NCI-H1048 (cell line): ENCODE measurements at regions not wholly inside any gene's neighbourhood (a gene's known extent, or its start where the extent isn't known, plus 50 kb on each side); places are given as distances from the start of the nearest gene placed in this dataset.
"Not testable (repeated sequence)": the region's sequence is repeated elsewhere in the genome, so short reads cannot be mapped to it uniquely, and the experiment has no call there.

Experiments used
- DNase-seq: peaks from one replicate; lab custom pipeline; 2025; lab: John Stamatoyannopoulos, UW

DNA sequence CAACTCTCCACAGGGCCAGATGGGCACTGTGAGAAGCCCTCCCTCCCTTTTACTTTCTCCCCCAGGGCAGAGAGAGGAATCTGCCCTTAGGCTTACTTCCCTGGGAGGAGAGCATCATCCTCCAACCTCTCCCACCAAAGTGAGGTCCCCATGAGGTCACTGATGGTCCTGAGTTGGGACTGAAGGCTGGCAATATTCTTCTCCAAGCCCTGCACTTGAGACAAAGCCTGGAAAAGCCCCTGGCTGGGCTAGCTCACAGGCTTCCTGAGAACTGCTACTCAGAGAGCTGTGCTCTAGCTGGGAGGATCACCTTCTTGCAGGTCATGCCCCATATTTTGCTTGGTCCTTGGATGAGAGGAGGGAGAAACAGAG lies 110.0 kb upstream of the MEF2A start:
- no peak for DNase-seq

DNA sequence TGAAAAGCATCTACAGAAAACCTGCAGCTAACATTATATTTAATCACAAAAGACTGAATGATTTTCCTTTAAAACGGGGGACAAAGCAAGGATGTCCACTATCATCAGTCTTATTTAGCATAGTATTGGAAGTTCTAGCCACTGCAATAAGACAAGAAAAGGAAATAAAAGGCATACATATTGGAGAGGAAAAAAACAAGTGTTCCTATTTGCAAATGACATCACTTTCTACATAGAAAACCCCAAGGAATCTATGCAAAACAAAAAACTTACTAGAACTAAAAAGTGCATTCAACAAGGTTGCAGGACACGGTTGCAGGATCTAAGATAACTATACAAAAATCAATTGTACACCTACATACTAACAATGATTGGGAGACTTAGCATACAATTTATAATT lies 101.6 kb upstream of the MEF2A start:
- DNase-seq = no peak

DNA sequence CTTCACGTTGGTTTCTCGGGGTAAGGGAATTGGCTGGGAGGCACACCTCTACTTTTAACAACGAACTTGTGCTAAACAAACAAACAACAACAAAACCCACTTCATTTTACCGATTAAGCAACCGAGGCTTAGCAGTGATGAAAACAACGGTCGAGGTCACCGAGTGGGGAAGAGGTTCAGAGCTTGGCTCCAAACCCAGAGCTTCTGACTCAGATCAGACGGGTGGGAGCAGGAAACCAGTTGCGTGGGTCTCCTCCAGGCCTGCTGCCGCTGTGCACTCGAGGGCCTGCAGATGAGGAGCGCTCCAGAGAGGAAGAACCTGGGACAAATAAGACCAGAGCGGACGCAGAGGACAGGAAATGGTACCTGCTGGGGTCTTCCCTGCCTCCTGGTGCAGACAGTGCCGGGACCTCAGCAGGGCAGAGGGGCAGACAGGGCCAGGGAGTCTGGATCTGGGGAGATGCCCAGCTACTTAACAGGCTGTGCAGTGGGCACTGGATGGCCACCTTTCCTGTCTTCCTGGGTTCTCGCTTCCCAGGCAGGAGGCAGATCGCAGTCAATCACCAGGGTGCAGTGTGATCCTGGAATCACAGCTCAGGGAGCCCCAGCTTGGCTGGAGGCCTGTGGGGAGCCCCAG lies 99.0 kb upstream of the MEF2A start:
- DNase-seq = no peak

GRCh38 chr15:99467338-99467720 lies 98.5 kb upstream of the MEF2A start:
- DNase-seq = no peak

GRCh38 chr15:99467853-99468464 lies 97.8 kb upstream of the MEF2A start:
- no peak for DNase-seq

DNA sequence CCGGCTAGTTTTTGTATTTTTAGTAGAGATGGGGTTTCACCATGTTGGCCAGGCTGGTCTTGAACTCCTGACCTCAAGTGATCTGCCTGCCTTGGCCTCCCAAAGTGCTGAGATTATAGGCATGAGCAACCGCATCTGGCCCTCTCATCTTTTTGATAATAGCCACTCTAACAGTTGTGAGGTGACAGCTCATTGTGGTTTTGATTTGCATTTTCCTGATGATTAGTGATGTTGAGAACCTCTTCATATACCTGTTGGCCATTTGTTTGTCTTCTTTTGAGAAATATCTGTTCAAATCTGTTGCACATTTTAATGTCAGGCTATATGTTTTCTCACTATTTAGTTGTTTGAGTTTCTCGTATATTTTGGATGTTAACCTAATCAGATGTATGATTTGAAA lies 95.6 kb upstream of the MEF2A start:
- DNase-seq = not testable (repeated sequence)

DNA sequence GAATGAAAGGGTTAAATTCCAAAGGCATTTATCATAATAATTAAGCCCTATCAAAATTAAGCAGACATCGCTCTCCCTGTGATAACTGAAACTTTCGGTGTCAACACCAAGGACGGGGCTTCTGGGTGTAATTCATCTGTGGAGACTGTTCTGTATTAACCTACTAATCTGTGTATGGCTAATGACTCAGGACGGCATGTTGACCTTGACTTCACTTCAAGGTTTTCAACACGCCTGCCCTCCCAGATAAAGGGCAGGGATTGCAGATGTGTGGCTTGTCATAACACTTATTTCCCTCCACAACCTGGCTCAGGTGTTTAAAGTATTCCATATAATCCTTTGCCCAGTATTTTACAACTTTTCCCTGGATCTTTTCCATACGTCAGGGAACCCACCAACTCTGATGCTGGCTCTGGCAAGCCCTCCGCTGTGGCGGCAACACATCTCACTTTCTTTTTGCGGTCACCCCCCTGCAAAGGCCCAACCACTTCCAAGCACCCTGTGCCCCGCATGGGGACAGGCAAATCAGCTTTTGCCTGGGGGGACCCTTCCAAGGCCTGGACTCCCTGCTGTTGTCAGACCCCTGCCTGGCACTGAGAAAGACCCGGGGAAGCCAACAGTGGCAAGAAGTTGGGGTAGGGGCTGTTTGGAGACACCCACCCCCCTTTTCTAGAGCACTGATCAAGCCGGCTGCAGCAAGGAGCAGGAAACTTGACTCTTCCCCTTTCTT lies 93.2 kb upstream of the MEF2A start:
- DNase-seq = no peak

GRCh38 chr15:99473981-99474906 lies 91.5 kb upstream of the MEF2A start:
- DNase-seq = no peak

DNA sequence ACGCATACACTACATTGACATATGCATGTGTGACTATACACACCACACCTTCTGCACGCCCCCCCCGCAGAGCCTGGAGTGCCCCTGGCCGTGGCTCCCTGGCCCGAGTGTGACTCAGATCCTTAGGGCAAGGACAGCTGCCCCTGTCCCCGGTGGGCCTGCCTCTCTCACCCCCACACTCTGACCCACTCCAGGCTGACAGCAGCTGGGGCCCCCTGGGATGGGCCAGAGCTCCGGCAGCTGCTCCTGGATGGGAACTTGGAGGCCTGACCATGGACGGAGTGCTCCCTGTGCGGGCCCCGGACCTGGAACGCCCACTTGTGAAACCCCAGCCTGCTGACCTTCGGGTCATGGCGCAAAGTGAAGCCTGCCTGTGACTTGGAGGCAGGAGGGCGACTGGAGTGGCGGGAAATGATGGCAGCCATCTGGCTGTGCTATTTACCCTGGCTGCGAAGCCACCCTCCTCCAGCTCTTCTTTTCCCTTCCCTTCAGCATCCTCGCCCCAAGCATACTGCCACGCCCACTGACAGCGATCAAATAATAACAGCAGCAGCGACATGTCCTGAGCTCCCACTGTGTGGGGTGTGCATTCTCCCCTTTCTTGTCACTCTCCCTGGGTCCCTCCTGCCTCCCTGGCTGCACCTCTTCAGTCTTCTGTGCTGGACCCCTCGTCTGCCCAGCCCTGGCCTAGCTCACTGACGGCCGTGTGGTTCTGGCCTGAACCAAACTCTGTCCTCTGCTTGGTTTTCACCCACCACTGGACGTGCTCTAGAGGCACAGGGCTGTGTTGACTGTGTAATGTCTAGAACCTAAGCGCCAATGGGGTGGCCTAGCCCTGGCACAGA lies 90.7 kb upstream of the MEF2A start:
- DNase-seq = no peak

GRCh38 chr15:99475754-99476412 lies 89.9 kb upstream of the MEF2A start:
- DNase-seq = no peak

DNA sequence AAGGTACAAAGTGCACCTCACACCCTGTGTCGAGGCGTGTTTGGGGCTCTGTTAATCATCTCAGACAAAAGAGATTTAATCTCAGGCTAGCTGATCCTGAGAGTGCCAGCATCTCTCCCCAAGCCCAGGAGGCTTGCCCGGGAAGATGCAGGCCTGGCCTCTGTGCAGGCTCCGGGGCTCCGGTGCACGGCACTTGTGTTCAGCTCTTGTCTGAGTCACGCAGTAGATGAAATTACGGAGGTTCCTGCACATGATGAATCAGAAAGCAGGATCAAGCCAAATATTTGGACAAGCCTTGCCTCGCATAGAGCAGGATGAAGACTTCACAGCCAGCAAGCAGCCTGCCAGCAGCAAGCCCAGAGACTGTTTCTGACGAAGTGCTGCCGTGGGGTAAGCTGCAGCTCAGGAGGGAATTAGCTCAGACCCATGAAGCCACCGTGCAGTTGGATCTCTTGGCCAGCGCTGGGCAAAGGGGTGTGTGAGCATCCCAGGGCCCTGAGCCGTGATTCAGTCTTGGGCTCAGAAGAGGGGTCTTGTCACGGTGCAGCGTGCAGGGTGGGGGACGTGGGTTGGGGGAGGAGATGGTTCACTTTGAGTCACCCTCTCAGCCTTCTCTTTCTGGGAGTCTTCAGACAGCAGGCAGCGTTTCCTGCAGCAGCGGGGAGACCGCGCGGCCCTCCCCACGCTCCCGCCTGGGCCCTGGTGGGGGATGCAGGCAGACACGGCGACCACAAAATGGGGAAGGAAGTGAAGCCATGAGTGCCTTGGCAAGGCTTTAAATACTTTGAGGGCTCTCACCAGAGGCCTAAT lies 89.2 kb upstream of the MEF2A start:
- DNase-seq = no peak

DNA sequence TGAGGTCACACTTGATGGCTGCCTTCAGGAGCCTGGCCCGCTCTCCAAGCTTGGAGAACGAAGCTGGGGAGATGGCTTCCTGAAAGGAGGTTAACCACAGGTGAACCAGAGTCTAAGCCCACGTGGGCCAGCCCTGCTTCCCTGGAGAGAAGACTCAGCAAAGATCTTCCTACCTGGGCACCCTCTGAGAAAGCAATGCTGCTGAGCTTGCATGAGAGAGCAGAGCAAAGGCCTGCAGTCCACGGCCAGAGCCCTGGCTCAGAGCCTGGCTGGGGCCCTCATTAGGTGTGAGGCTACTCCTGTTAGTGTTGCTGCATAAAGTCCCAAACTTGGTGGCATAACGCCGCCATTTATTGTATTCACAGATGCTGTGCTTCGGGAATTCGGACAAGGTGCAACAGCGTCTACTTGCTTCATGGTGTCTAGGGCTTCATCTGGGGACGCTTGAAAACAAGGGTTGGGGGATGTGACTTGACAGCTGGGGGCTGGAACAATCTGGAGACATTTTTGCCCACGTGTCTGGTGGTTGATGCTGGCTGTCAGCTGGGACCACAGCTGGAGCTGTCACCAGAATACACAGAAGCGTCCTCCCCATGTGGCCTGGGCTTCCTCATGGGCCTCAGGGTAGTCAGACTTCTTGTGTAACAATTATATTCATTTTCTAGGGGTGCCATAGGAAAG lies 87.9 kb upstream of the MEF2A start:
- DNase-seq = no peak

- DNase-seq = no peak
These were observed 86.8 kb upstream of the MEF2A start for GRCh38 chr15:99478977-99479376.

DNA sequence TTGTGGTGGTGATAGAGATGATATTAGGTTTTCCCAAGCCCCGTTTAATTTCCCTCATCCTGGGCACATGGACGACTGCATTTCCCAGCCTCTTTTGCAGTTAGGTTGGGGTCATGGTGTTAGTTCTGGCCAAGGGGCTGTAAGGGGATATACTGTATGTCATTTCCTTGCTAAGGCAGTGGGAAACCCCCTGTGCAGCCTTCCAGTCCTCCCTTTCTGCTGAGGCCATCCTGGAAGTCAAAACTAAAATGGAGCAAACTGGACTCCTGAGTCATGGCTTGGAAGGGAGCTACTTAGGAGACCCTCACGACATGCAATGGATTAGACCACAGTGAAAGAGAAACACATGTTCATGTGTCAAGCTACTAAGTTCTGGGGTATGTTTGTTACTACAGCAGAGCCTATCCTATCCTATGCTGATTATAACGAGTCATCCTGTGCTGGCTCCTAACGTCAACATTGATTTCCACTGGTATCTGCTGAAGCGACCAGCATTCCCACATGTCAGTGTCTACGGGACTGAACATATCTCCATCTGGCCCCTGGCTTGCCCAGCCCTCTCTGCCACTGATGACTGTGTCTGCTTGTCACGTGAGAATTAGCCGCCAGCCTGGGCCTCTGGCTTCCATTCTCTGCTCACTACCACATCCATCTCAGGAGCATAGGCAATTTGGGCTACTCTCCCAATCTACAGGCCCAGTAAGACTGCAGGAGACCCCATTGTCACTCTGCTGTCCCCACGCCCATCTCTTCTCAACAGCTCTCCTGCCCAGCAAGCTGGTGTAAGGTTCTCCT lies 85.6 kb upstream of the MEF2A start:
- DNase-seq = no peak

DNA sequence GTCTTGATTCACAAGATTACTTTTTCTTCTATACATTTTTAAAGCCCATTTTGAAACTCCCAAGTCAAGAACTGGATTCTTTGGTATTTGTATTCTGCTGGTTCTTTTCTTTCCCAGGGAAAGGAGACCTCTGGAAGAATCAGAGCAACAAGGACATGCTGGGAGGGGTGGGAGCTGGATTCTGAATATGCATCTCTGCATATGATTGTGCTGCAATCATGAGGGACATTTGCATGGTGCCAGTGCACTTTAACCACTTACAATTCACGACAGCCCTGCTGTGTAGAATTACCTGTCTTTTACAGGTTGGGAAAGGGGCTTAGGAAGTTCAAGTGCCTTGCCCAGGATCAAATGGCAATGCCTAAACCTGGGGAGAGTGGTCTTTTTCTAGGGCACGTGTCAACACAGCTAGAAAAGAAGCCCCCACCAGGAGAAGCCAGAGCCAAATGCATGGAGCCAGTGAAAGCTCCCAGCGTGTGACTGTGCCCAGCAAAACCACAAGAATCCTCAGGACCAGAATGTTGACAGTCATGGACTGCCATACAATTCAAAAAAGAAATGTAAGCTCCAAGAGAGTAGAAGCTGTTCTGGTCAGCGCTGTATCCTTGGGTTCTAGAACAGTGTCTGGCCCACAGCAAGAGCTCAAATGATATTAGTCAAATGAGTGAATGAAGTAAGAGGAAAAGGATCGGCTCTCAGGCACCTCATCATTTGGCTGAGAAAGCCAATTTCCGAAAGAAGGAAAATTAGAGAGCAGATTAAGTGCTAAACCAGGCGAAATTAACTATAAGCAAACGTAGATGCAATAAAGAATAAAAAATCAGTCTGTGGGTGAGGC lies 84.5 kb upstream of the MEF2A start:
- no peak for DNase-seq

DNA sequence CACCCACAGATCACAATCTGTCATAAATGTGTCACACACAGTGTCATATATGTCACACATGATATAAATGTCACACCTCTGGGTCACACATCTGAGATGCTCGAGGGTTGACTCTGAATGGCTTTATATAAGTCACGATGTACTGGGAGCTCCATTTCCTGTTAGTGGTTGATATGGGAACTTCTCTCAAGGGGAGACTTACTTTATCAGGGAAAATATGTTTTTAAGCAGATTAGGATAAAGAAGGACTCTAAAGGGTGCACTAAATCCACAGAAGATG lies 83.9 kb upstream of the MEF2A start:
- no peak for DNase-seq

DNA sequence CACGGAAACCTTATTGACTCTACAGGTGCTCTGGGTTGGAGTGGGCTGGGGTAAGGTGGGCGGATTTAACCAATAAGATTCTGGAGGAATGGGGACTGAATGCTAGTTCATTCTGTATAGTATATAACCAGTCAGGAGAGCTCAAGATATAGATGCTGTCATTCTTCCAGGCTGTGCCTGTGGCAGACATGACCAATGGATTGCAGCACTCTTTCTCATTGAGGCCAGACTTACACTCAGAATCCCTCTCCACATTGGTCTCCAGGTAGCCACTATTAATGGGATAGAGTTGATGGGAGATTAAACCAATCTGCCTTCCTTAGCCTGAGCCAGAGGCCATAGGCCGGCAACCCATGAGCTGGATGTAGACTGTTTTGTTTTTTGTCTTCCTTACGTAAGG lies 82.8 kb upstream of the MEF2A start:
- DNase-seq = no peak
